GM21717 (cell line): ENCODE measurements at regions not wholly inside any gene's neighbourhood (a gene's known extent, or its start where the extent isn't known, plus 50 kb on each side); places are given as distances from the start of the nearest gene placed in this dataset.

Experiments used
- ATAC-seq: cut with Tn5 transposase; IDR thresholded peaks from one replicate; pipeline ENCODE4 v1.9.1; 2021; ENCODE audit warnings: mild to moderate bottlenecking, moderate library complexity; ENCODE audit not compliant: unreplicated experiment

DNA sequence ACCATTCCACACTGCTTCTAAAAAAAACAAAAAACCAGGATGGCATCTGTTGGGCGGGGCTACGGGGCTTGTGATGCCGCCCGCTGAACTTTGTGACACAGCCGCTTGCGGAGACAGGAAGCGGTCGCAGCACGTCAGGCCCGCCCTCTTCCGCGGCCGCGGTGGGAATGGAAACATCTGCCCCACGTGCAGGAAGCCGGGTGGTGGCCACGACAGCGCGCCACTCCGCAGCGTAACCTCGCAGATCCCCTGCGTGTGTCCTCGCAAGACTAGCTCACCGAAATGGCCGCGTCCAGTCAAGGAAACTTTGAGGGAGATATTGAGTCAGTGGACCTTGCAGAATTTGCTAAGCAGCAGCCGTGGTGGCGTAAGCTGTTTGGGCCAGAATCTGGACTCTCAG lies 168.5 kb downstream of the SUCLG1 start:
- ATAC-seq = no peak

DNA sequence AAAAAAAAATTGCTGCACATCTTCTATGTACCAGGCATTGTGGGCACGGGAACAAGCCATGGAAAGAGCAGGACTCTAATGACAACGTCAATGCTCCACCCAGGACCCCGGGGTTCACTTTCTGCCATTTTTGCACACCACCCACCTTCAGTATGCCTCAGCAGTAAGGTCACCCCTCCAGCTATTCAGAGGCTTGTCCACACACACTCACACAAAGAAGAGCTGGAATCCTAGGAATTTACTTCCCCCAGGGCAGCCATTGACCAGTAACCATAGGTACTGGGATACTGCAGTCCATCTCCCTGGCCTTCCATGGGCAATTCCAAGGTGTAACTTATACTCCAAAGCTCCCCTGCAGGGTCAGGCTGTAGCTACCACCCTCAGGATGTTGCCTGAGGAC lies 170.8 kb downstream of the SUCLG1 start:
- ATAC-seq = no peak

DNA sequence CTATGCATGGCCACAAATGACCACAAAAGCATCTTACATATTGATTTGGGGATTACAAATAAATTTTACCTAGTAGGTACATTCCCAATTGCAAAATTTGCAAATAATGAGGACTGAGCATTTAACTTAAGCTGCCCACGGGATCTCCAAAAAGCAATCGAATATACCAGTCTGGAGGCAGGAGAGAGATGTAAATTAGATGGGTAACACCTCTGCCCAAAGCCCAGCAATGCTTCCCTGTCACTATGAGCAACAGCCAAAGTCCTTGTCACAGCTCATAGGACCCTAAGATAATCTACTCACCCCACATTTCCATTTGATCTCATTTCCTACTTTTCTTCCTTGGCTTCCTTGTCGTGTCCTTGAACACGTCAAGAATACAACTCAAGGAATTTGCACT lies 172.2 kb downstream of the SUCLG1 start:
- no peak for ATAC-seq

DNA sequence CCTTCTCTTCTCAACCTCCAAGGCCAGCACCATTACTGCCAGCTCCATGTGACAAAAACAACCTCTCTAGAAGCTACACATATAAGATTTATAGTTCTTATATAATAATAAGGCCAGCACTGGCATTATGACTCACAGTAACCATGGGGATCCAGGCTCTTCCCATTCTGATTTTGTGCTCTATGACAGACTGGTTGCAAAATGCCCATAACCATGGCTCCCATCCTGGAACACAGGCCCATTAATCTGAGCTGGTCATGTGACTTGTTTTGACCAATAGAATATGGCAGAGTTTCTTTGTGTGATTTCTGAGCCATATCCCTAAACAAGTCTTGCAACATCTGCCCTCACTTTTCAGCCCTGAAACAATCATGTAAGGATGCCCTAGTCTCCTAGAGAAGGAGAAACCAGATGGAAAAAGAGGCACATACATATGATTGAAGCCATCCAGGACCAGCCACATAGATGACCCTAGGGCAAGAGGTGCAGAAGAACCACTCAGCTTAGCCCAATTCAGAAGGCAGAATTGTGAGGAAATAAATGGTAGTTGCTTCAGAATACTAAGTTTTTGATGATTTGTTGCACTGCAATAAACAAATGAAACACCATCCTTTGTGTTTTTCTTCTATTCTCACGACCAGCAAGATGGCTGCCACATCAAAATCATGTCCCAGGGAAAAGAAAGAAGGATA lies 173.9 kb downstream of the SUCLG1 start:
- no peak for ATAC-seq

DNA sequence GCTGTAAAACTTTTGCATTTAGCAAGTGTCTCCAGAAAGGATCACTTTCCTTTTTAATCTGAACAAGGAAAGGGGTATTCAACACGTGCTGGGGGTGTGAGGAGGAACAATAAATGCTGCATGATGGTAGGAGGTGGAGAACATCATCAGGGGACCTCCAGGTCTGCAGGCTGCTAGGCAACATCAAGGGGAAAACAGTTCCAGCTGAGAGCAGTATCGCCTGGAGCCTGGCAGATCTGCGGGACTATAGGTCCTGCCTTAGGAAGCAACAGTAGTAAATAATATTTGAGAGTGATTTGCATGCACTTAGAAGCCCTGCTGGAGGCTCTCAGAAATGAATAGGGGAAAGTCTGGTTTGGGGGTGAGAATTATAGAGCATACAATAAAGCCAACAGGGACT lies 175.6 kb downstream of the SUCLG1 start:
- ATAC-seq = no peak

DNA sequence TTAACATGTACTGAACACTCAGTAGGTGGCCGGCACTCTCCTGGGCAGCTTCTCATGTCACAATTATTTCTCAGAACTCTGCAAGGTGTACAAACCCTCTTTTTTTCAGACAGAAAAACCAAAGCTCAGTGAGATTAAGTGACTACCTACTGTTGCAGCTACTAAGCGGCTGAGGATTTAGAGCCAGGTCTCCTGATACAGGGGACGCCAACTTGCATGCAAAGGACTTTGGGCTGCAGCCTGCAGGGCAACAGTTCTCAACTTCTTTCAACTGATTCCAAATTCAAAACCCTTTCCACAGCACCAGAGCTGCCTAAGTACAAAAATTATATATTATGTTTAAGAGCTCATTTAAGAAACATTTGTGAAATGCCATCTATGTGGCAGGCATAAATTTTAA lies 177.6 kb downstream of the SUCLG1 start:
- no peak for ATAC-seq

DNA sequence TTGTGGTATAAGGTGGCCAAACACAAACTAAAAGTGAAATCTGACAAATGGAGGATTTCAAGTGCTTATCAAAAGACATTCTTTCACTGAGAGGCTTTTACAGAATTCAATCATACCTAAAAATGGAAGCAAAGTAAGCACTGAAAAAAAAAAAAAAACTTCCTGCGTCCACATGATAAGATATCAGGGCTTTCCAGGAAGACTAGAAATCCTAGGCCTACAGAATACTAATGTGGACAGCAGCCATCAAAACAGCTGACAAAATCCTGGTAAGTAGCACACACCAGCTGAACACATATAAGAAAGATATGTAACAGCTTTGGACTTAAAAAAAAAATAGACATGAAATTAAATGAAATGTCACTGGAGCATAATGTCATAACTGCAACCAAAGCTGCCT lies 178.2 kb downstream of the SUCLG1 start:
- ATAC-seq = no peak

DNA sequence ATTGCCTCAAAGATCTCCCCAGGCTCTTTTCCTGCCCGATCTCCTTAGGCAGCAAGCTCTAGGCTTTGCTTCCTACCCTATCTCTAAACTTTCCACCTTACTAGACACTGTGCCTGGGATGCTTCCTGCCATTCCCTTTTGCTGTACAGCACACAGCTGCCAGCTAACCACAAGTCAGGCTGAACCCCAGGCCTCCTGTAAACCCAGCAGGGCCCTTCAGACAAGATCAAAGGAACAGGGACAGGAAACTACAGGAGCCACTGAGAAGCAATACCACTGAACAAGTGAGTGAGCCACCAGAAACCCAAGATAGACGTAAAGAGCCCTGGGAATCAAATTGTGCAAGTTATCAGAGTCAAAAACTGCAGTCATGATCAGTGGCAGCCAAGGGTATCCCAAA lies 180.7 kb downstream of the SUCLG1 start:
- ATAC-seq = no peak

DNA sequence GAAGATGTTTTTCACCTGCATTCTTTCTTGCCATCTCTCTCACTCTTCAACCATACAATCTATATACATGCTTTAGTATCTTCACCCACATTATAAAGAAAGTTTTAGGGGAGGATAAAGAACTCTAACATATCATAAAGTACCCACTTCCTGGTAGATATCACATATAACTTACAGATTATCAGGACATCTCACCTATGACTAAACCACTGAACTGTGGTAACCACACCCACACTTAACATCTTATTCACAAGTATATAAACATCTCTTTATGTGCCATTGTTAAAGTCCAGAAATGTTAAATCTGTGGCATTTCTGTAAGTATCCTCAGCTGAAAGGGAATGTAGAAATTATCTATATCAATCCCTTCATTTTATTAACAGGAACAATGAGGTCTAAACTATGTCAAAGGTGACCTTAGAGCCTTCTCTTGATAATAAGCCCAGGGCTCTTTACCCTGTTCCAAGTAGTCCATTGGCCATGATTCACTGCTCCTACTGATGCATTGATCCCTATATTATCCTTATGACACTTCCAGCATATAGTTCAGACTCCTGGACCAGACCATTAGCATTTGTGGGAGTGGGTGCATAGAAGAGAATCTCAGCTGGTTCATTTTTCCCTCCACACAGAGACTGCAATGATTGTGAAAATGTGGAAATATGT lies 182.4 kb downstream of the SUCLG1 start:
- ATAC-seq = no peak

DNA sequence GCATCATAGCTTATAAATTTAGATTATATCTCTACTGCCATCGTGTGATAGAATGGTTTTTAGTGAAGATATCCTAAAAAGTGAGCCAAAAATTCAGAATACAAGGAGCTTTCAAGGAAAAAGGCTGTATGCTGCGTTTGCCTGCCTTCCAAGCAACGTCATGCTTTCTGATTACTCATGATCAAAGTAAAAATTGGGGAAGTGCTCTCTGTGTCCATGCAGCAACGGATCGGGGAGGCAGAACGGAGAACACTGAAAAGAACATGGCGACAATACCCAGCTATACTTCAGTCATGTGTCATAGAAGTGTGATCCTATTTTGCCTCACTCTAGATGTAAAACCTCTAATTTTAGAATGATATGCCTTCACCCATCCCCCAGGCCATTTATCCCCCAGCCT lies 185.7 kb downstream of the SUCLG1 start:
- no peak for ATAC-seq

DNA sequence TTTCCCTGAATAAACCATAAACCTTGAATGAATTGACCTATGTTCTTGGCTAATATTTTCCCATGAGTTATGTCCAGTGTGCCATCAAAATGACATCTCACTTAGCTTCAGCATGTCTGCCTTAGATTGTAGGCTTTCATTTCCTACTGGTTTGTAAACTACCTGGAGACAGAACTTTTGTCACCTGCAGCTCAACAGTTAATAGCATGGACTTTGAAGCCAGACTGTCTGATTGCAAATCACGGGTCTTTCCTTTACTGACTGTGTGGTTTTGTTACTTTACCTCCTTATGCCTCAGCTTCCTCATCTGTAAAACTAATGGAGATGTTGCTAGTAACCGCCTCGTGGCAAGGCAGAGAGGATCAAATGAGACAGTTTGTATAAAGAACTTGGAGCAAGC lies 187.1 kb downstream of the SUCLG1 start:
- no peak for ATAC-seq

DNA sequence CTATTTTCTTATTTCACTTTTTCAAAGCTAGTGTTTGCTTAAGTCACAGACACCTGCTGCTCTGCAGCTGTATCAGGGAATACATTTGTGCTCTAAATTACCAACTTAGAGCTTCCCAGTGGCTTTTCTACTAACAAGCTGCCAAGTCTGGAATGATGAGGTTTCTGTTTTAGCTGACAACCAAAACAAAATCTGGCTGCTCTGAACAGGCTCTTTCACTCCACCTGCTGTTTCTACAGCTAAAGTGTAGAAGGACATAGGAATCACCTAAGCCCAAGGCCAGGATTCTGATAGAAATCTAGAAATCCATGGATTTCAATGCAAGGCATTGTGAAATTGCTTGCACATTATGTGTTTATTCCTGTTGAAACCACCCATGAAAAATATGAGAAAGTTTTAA lies 201.2 kb downstream of the SUCLG1 start:
- no peak for ATAC-seq

DNA sequence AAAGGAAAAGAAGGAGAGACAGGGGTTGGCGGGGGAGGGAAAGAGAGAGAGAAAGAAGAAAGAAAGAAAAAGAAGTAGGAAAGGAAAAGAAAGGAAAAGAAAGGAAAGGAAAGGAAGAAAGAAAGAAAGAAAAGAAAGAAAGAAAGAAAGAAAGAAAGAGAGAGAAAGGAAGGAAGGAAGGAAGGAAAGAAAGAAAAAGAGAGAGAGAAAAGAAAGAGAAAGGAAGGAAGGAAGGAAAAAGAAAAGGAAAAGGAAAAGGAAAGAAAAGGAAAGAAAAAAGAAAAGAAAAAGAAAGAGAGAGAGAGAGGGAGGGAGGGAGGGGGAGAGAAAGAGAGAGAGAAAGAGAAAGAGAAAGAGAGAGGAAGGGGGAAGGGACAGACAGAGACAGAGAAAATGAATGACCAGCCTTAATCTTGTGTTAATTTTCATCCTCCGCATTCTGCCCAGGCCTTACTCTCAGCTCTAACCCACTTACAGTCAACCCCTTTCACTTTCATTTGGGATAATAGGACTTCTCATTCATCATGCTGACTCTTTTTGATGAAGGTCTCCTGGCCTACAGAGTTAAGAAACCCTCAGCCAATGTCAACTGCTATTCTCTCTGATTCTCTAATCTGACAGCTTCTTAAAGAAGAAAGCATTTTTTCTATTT lies 207.3 kb downstream of the SUCLG1 start:
- ATAC-seq = no peak

DNA sequence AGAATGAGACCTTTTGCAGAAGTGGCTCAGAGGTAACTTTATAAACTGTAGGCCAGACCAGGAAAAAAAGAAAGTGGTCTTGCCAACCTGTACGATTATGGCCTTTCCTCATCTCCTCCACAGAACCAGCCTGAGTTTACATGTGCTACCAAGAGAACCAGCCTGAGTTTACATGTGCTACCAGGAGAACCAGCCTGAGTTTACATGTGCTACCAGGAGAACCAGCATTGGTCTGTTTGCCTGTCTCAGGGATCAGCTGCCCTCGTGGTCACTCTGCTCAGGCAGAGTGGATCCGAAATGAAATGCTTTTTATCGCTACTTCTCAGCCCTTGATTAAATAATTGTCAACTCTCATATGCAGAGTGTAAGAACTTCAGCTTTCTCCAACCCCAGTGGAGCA lies 209.9 kb downstream of the SUCLG1 start:
- ATAC-seq = no peak

DNA sequence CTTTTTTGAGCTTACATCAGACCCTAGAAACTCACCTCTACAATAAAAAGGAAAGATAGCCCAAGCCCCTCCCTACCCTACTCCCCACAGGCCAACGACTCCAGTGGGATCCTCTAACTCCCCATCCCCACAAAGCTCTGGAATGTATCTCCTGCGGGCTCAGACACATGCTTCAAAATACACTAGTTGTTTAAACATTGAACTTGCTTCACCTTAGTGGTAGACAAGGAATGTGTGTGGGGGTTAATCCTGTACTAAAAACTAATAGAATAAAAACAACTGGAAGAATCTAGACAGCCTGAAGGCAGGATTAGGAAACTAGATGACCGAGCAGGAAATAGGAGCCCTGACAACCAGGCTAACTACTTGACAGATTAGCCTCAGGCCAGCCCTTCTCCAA lies 211.5 kb downstream of the SUCLG1 start:
- ATAC-seq = no peak

DNA sequence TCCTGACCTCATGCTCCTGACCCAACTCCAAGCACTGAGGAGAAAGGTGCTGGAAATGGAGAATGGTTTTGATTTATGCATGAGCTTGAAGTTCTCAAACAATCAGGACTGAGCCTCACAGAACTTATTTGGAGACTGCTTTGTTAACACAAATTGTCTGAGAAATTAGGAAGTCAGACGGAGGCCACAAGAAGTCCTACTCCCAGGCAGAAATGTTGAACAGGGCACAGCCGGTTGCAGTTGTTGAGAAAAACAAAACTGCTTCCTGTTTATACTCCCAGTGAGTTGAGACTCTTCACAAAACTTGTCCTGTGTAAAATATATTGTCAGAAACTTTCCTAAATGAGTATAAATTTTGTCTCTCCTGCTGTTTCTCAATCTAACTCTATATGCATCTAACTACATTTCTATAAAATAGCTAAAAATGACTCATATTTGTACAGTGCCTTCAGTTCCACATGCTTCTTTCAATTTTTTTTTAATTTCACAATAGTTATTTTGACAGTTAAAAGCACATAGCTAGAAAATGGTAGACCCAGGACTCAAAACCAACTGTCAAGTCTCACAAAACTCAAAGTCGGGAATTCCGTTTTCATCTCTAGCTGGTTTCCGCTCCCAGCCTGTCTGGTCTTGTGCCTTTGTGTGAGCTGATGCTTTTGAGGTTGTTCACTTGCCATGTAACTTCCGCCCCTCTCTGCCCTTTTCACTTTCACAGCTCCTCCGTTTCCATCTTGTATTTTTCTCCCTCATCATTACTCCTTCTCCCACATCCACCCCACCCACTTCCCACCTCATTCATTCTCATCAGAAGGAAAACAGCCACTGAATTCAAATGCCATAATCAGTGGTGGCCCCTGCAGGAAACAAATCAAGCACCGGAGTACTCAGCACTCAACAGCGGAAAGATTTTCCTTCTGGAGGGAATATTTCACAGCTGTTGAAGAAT lies 215.0 kb downstream of the SUCLG1 start:
- ATAC-seq = no peak

DNA sequence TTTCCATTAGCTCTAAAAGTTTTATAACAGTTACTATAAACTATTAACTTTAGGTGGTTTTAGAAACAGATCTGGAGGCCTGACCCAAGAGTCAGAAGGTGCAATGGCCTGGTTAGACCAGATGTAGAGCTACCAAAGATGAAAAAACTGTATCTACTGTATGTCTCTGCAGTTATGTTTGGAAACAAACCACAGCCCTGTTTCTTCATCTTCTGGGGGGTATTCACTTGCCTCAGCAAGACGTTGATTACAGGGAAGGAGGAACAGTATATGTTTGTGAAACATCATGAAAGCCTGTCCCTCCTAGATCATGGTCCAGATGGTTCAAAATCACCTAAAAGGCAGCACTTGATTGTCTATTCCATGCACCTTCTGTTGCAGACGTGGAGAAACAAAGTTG lies 220.2 kb downstream of the SUCLG1 start:
- ATAC-seq = no peak

DNA sequence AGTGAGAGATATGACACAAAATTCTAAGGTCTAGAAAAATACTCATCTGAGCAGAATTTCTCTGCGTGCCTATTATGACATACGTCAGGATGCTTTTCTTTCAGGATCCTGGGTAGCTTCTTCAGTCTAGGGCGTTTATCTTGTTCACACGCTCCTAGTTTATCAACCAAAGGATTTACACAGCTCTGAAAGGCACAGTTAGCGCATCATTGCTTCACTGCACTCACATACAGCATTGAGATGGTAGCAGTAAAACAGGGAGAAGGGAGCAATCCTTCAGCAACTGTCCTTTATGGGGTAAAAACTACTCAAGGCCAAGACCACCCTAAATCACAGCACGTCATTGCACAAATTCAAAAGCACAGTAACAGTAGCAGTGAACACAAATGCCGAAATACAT lies 222.8 kb downstream of the SUCLG1 start:
- no peak for ATAC-seq

DNA sequence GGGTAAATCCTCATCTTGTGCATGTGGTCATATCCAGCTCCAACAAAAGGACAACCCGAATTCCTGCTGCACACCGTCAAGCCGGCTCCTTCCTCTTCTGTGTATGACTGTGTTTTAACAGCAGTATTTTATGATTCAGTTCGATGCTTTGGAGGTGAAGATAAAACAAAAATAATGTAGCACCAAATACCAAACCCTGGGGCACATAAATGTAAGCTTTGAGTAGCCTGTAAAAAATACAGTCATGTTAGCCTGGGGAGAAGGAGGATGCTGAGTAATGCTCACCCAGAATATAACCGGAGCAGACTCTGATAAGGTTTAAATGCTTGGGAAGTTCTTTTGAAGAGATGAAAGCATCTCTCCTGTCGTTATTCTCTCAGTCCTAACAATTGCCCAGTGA lies 225.0 kb downstream of the SUCLG1 start:
- ATAC-seq = no peak

DNA sequence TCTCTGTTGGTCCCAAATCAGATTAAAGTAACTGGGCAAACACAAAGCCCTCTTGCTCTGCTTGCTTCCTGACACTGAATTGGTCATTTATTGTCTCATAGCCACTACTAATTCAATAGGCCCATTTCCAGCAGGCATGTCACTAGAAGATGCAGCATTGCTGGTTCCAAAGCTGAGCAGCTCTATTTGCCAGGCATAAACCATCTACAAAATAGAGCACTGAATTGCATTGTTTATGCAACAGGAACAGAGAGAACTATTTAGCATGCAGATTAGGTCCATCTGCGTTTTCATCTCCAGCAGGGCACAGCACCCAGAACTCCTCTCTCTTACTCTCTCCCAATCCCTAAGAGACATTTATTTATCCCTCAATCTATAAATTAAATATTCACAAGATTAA lies 227.6 kb downstream of the SUCLG1 start:
- ATAC-seq = no peak

DNA sequence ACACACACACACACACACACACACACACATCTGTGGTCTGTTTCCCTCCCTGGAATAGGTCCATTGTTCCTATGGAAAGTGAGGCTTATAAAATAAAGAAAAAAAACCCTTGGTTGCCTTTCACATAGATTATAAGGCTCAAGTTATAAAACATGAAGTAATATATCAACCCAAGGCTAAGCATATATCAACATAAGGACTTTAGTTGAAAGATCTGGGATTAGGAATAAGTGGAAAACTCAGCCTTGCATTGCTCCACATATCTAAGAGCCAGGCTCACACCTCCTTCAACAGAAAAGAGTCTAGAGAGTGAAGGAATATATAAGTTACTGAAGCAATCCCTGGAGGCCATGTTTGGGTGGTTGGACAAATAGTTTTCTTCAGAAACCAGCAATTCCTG lies 235.0 kb downstream of the SUCLG1 start:
- ATAC-seq = no peak
